ENCODE measurements at regions not wholly inside any gene's neighbourhood (a gene's known extent, or its start where the extent isn't known, plus 50 kb on each side); places are given as distances from the start of the nearest gene placed in this dataset.
"Not testable (repeated sequence)": the region's sequence is repeated elsewhere in the genome, so short reads cannot be mapped to it uniquely, and the experiment has no call there.

DNA sequence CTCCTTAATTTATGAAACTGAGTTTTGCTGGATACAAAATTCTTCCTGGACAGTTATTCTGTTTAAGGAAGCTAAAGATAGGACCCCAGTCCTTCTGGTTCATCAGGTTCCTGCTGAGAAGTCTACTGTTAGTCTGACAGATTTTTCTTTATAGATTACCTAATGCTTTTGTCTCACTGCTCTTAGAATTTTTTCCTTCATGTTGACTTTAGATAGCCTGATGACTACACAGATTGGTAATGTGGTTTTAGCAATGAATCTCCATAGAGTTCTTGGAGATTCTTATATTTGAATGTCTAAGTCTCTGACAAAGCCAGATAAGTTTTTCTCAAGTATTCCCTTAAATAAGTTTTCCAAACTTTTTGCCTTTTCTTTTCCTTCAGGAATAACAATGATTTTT is 419.7 kb downstream of the CDH10 start:
- TF ChIP-seq, protein P1, sequence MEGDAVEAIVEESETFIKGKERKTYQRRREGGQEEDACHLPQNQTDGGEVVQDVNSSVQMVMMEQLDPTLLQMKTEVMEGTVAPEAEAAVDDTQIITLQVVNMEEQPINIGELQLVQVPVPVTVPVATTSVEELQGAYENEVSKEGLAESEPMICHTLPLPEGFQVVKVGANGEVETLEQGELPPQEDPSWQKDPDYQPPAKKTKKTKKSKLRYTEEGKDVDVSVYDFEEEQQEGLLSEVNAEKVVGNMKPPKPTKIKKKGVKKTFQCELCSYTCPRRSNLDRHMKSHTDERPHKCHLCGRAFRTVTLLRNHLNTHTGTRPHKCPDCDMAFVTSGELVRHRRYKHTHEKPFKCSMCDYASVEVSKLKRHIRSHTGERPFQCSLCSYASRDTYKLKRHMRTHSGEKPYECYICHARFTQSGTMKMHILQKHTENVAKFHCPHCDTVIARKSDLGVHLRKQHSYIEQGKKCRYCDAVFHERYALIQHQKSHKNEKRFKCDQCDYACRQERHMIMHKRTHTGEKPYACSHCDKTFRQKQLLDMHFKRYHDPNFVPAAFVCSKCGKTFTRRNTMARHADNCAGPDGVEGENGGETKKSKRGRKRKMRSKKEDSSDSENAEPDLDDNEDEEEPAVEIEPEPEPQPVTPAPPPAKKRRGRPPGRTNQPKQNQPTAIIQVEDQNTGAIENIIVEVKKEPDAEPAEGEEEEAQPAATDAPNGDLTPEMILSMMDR (IDR thresholded peaks at IDR 0.05; ENCODE audit: low read depth, low read length): no peak
- no peak for DNase-seq (ENCODE audit: extremely low read depth, low read depth)

DNA sequence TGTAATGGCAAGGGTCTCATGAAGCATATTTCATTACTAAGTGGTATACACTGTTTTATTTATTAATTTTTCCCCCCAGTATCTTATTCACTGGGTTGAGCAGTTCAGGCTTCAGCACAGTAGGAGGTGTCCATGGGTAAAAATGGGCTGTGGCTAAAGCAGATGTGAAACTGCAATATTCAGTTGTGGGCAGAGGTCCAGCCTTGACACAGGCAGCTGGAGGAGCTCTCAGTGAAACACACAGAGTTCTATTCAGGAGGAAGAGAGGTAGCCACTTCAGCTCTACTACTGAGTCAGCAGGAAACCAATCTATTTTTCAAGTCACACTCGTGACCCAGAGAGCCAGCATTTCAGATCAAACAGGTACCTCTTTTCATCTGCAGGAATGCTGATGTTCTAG is 418.3 kb downstream of the CDH10 start:
- no peak for DNase-seq (ENCODE audit: extremely low read depth, low read depth)
- TF ChIP-seq, protein P1 (IDR thresholded peaks at IDR 0.05; ENCODE audit: low read depth, low read length): no peak

DNA sequence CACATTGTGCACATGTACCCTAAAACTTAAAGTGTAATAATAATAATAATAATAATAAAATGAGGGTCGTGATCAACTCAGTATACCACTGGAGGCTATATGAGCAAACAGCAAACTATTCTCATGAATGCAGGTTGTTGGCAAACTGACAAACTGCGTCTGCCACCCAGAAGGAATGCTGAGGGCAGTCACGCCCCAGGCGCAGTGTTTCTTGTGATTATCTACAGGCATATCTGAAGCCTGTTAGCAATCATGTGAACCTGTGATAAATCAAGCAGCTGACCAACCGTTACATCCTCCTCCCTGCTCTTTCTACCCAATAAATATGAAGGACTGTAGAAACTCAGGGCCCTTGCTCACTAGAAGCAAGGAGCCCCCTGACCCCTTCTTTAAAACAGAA is 416.9 kb downstream of the CDH10 start:
- DNase-seq (ENCODE audit: extremely low read depth, low read depth): not testable (repeated sequence)

DNA sequence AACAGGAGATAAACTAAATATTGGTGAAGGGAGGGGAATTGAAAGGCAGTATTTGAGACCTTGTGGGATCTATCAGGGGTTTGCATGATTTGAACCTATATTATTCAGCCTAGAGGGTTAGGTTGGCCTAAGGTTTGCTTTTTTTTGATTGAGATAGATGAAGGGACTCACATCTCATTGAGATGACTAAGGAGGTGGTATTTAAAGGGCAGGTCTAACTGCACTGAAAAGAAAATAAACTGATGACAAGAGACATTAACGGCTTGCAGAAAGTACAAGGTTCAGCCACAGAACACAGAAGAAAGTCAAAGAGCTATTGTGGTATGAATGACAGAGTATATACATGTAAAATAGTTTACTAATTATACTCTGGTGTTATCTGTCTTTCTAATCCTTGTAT is 412.7 kb downstream of the CDH10 start:
- no peak for DNase-seq (ENCODE audit: extremely low read depth, low read depth)
- TF ChIP-seq, protein P1 (IDR thresholded peaks at IDR 0.05; ENCODE audit: low read depth, low read length): no peak

DNA sequence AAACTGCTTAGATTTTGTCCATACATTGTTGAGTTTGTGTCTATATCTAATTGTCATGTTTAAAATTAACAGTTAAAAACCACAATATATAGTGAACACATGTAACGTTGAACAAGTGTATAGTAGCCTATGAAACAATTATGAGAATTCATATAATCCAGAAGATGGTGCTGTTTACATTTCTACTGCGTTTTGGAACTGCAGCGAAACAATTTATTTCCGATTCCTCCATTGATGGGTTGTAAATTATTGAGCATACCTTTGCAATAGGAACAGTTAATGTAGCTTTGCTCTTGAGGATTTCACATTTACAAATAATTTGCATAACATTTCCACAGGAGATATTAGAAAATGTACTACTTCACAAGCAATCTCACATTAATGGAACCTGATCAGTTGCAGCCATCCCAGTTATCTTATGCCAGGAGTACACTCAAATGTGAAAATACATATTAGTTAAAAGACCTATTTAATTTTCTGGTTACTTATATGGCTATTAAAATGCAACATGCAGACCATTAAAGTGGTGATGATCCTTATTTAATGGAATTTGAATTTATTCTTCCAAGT is 411.8 kb downstream of the CDH10 start:
- DNase-seq (ENCODE audit: extremely low read depth, low read depth): no peak
- TF ChIP-seq, protein P1 (IDR thresholded peaks at IDR 0.05; ENCODE audit: low read depth, low read length): no peak

DNA sequence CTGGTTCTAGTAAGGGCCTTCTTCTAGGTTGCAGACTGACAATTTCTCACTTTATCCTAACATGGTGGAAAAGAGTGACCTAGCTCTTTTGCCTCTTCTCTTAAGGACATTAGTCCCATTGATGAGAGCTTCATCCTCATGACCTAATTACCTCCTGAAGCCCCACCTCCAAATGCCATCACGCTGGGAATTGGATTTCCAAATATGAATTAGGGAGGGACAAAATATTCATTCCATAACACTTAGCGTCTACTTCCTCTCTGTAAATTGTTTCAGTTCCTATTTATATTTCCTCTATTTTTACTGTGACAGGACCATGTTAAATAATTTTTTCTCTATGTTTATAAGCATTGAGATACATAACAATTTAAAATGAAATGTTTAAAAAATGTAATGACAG is 408.8 kb downstream of the CDH10 start:
- DNase-seq (ENCODE audit: extremely low read depth, low read depth): no peak
- TF ChIP-seq, protein P1 (IDR thresholded peaks at IDR 0.05; ENCODE audit: low read depth, low read length): no peak

DNA sequence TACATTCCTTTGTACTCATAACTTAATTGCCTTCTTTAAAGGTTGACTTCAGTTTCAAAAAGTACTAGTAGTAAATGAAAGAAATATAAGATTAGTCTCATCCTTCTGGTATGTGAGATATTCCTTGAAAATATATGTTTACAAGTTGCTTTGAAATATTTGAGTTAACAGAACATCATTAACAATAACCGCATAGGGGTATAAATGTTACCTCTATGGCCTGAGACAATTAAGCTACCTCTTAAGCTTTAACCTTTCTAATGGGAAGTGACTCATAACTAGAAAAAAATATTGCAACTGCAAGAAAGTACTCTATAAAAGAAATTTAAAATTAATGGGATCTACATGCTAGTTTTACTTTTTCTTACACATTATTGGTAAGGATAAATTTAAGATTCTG is 399.0 kb downstream of the CDH10 start:
- no peak for DNase-seq (ENCODE audit: extremely low read depth, low read depth)
- TF ChIP-seq, protein P1 (IDR thresholded peaks at IDR 0.05; ENCODE audit: low read depth, low read length): no peak

DNA sequence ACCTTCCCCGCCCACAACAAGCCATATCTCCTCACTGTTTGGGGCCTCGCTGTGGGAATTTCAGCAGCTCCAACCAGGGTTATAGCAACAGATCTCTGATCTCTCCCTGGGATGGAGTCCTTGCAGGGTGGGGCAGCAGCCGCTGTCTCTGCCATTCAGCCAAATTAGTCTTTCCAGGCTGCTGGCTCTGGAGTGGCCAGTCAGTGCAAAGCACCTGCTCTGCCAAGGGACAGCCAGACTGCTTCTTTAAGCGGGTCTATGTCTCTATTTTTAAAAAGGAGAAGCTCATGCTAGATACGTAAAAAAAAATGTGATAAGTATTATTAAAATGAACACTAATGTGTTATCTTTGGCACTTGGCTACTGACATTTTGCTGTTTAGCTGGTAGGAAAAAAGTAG is 380.2 kb downstream of the CDH10 start:
- TF ChIP-seq, protein P1 (IDR thresholded peaks at IDR 0.05; ENCODE audit: low read depth, low read length): no peak
- DNase-seq (ENCODE audit: extremely low read depth, low read depth): no peak

Data from AG09319 (cell line).